ENCODE measurements at regions not wholly inside any gene's neighbourhood (a gene's known extent, or its start where the extent isn't known, plus 50 kb on each side); places are given as distances from the start of the nearest gene placed in this dataset.

DNA sequence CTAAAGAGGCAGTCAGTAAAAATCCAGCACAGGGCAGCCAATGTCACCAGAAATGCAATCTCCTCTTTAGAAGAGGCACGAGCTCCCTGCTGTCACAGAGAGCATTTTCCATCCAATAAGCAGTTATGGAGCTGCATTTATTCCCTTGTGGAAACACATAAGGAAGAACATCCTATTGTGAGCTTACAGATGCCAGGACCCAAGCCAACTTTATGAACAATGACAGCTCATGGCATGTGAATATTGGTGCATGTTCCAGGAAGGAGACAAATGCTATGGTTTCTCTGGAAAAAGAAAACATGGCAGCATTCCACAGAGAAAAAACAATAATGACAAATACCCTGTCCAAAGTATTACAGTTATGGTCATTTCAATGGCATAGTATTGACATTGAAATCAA lies 955.6 kb downstream of the UQCRFS1 start:
- TF ChIP-seq, protein P1, sequence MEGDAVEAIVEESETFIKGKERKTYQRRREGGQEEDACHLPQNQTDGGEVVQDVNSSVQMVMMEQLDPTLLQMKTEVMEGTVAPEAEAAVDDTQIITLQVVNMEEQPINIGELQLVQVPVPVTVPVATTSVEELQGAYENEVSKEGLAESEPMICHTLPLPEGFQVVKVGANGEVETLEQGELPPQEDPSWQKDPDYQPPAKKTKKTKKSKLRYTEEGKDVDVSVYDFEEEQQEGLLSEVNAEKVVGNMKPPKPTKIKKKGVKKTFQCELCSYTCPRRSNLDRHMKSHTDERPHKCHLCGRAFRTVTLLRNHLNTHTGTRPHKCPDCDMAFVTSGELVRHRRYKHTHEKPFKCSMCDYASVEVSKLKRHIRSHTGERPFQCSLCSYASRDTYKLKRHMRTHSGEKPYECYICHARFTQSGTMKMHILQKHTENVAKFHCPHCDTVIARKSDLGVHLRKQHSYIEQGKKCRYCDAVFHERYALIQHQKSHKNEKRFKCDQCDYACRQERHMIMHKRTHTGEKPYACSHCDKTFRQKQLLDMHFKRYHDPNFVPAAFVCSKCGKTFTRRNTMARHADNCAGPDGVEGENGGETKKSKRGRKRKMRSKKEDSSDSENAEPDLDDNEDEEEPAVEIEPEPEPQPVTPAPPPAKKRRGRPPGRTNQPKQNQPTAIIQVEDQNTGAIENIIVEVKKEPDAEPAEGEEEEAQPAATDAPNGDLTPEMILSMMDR (conservative IDR thresholded peaks at IDR 0.05): no peak
- no peak for TF ChIP-seq EZH2 (IDR thresholded peaks at IDR 0.05; ENCODE audit: low read depth)

All from PC-9 (cell line).